C4-2B (cell line): ENCODE measurements at regions not wholly inside any gene's neighbourhood (a gene's known extent, or its start where the extent isn't known, plus 50 kb on each side); places are given as distances from the start of the nearest gene placed in this dataset.

Experiments used
- H3K27ac ChIP-seq: fragments of 450-650 bp; 2 replicates; pipeline ENCODE4 v1.5.1; 2017
- ZFX ChIP-seq: fragments of 450-650 bp; IDR thresholded peaks from 2 replicates; pipeline ENCODE4 v1.6.1; 2017
- TF ChIP-seq, protein P1 (sequence below): fragments of 450-650 bp; conservative IDR thresholded peaks from 2 replicates; pipeline ENCODE4 v1.5.1; 2017; ENCODE audit warnings: mild to moderate bottlenecking

DNA sequence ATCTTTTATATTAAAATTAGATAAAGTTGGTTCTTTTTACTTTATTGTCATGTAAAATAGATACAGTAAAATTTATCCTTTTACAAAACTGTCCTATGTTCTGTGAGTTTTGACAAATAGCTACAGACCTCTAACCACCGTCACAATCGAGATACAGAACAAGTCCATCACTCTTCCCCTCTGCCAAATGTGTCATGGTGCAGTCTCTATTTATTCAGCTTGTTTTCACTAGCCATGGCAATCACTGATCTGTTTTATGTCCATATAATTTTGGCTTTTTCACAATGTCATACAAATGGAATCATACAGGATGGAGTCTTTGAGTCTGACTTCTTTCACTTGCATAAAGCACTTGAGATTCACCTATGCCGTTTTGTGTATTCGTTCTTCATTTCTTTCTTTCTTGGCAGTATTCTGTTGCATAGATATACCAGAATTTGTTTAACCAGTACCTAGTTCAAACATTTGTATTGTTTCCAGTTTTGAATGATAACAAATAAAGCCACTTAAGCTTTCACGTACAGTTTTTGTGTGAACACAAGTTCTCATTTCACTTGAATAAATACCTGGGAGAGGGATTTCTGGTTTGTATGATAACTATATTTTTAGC is 273.2 kb upstream of the MPDZ start:
- H3K27ac ChIP-seq = no peak overlapping the region
- TF ChIP-seq ZFX = no peak
- TF ChIP-seq, protein P1, sequence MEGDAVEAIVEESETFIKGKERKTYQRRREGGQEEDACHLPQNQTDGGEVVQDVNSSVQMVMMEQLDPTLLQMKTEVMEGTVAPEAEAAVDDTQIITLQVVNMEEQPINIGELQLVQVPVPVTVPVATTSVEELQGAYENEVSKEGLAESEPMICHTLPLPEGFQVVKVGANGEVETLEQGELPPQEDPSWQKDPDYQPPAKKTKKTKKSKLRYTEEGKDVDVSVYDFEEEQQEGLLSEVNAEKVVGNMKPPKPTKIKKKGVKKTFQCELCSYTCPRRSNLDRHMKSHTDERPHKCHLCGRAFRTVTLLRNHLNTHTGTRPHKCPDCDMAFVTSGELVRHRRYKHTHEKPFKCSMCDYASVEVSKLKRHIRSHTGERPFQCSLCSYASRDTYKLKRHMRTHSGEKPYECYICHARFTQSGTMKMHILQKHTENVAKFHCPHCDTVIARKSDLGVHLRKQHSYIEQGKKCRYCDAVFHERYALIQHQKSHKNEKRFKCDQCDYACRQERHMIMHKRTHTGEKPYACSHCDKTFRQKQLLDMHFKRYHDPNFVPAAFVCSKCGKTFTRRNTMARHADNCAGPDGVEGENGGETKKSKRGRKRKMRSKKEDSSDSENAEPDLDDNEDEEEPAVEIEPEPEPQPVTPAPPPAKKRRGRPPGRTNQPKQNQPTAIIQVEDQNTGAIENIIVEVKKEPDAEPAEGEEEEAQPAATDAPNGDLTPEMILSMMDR = no peak

DNA sequence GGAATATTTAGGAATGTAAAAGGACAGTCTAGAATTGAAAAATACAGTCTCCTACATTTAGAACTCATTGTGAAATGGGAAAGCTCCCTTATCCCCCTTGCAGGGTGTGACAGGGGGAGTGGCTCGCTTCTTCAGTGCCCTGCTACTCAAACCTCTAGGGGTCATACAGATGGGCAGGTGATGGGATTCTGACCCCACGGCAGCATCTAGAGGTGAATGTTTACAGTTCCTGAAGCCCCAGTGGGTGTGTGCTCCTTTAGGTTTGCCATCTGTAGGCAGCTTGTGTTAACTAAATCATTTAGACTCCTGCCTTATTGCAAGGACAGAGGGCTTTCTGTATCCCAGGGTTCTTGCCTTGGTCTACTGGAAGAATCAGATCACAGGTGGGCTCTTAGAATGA is 271.0 kb upstream of the MPDZ start:
- H3K27ac ChIP-seq = no peak overlapping the region
- TF ChIP-seq ZFX = no peak
- TF ChIP-seq, protein P1 = no peak

DNA sequence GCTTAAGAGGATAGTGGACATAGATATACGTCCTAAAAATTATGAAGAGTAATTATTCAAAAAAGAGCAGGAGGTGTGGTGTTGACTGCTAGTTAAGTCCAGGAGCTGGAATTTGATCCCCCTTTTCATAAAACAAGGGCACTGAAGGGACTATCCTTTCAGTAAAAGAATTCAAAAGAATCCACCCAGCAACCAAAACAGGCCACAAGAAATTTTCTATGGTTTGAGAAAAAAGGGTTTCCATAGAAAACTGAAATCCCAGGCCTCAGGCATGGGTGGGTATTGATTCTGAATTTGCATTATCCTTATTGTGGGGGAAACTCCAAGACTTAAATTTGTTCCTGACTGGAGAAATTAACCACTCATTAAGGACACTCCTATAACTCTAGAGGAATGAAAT is 269.0 kb upstream of the MPDZ start:
- TF ChIP-seq ZFX = no peak
- TF ChIP-seq, protein P1 = no peak
- H3K27ac ChIP-seq = no peak overlapping the region

DNA sequence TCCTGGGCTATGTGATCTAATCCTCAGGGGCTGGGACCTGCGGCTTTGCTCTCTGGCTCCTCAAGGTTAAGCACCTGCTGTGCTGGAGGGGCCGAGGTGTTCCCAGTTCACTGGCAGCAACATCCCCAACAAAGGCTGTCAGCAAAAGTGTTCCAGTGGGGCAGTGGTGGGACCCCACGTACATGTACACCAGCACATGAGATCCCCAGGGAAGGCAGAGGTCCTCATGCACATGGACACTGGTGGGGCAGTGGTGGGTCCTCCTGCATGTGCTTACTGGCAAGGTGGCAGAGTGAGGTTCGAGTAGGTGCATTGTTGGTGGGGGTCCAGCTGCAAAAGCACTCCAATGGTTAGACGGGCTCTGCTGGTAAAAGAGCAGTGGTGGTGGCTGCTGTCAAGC is 255.6 kb upstream of the MPDZ start:
- no peak overlapping the region for H3K27ac ChIP-seq
- no peak for TF ChIP-seq ZFX
- TF ChIP-seq, protein P1 = no peak

DNA sequence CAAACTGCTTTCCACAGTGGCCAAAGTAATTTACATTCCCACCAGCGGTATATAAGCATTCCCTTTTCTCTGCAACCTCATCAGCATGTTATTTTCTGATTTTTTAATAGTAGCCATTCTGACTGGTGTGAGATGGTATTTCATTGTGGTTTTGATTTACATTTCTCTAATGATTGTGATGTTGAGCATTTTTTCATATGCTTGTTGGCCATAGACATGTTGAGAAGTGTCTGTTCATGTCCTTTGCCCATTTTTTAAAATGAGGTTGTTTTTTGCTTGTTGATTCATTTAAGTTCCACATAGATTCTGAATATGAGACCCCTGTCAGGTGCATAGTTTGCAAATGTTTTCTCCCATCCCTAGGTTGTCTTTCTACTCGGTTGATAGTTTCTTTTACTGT is 254.5 kb upstream of the MPDZ start:
- TF ChIP-seq, protein P1 = no peak
- no peak for TF ChIP-seq ZFX
- no peak overlapping the region for H3K27ac ChIP-seq

DNA sequence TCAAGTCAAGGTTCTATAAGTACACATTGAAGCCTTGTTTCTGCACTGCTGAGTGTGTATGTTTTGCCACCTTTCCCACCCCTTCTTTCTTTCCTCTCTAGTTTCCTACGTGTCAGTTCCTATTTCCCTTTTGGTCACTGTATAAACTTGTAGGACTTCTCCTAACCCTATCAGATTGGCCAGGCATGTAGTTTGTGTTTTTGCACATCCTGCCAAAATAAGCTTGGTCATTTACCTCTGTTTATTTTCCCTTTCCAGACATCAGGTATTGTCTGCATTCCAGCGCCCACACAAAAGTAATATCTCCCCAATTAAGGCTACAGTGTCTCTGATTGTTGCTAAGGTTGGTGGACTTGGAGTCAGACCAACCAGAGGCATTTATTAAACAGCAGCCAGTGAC is 252.9 kb upstream of the MPDZ start:
- TF ChIP-seq ZFX = no peak
- TF ChIP-seq, protein P1 = no peak
- no peak overlapping the region for H3K27ac ChIP-seq

DNA sequence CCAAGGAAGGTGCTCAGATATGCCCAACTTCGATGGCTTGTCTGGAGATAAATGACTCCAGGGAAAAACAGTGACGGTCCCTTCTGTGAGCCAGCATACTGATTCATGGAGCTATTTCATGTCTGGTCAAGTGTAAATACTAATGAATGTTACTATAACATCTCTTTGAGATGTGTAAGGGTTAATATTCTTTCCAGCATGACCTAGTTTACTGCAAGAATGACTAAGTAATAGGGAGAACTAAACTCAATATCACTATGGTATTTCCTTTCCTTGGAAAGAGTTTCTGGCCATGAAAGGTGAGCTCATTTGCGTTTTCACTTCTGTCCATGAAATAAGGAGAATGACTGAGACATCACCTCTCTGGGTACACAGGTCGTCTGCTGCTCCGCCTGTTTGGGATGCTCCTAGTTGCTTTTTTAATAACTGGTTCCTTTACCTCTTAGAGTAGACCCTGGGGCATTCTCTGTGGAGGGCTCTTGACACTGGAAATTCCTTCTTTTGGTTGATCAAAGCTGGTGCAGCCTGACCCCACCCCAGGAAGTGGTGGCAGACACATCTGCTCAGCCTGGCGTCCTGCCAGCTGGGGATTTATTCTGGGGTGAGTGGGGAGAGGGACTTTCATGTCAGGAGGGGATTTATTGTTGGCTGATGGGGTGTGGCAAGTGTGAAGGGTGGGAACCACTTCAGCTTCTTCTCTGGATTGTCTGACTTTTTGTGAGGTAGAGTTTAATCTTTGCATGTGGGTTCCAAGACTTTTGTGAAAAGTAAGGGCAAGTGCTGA is 250.0 kb upstream of the MPDZ start:
- H3K27ac ChIP-seq = no peak overlapping the region
- TF ChIP-seq, protein P1 = no peak
- TF ChIP-seq ZFX = no peak
